Neural progenitor cell (in vitro differentiated cells): ENCODE measurements at regions not wholly inside any gene's neighbourhood (a gene's known extent, or its start where the extent isn't known, plus 50 kb on each side); places are given as distances from the start of the nearest gene placed in this dataset.

Experiments
- DNase-seq: peaks from one replicate; pipeline ENCODE4 v3.0.0-alpha.2; 2016; ENCODE audit warnings: low spot score
- H2AFZ ChIP-seq: fragments of 200-600 bp; sonication (generic); replicated peaks from 2 replicates; pipeline ENCODE4 v1.6.1; 2016; ENCODE audit warnings: antibody characterized with exemption
- H3F3A ChIP-seq: fragments of 200-600 bp; sonication (generic); 2 replicates; pipeline ENCODE4 v1.6.1; 2016; ENCODE audit warnings: antibody characterized with exemption, low read depth
- H3K27ac ChIP-seq: fragments of 200-600 bp; sonication (generic); 2 replicates; pipeline ENCODE4 v1.5.1; 2016; ENCODE audit warnings: mild to moderate bottlenecking
- H3K27me3 ChIP-seq: fragments of 200-600 bp; sonication (generic); 2 replicates; pipeline ENCODE4 v1.6.1; 2016; ENCODE audit warnings: mild to moderate bottlenecking, moderate library complexity
- H3K36me3 ChIP-seq: fragments of 200-600 bp; sonication (generic); 2 replicates; pipeline ENCODE4 v1.5.1; 2016
- H3K4me1 ChIP-seq: fragments of 200-600 bp; sonication (generic); 2 replicates; pipeline ENCODE4 v1.6.1; 2016; ENCODE audit warnings: mixed run types
- H3K4me2 ChIP-seq: fragments of 200-600 bp; sonication (generic); 2 replicates; pipeline ENCODE4 v1.6.1; 2016
- H3K4me3 ChIP-seq: fragments of 200-600 bp; sonication (generic); 2 replicates; pipeline ENCODE4 v1.5.1; 2016
- H3K79me2 ChIP-seq: fragments of 200-600 bp; sonication (generic); 2 replicates; pipeline ENCODE4 v1.6.1; 2016; ENCODE audit warnings: low read depth
- H3K9ac ChIP-seq: fragments of 200-600 bp; sonication (generic); 2 replicates; pipeline ENCODE4 v1.6.1; 2016
- H3K9me3 ChIP-seq: fragments of 200-600 bp; sonication (generic); 2 replicates; pipeline ENCODE4 v1.5.1; 2016; ENCODE audit warnings: low read depth
- H4K20me1 ChIP-seq: fragments of 200-600 bp; sonication (generic); 2 replicates; pipeline ENCODE4 v1.6.1; 2016; ENCODE audit warnings: low read depth
- H3K27ac Mint-ChIP-seq: 3 replicates; pipeline ENCODE4 v1.8.0; 2021; ENCODE audit warnings: mixed read lengths
- H3K27me3 Mint-ChIP-seq: 2 replicates; pipeline ENCODE4 v1.8.0; 2022; ENCODE audit warnings: low read depth, mild to moderate bottlenecking, inconsistent platforms, moderate library complexity, mixed read lengths; ENCODE audit not compliant: insufficient read depth
- H3K36me3 Mint-ChIP-seq: 3 replicates; pipeline ENCODE4 v1.8.0; 2021; ENCODE audit warnings: mixed read lengths
- H3K4me1 Mint-ChIP-seq: 3 replicates; pipeline ENCODE4 v1.8.0; 2021; ENCODE audit warnings: mixed read lengths
- H3K4me3 Mint-ChIP-seq: 3 replicates; pipeline ENCODE4 v1.8.0; 2021; ENCODE audit warnings: mild to moderate bottlenecking, moderate library complexity, mixed read lengths
- H3K9me3 Mint-ChIP-seq: 3 replicates; pipeline ENCODE4 v1.8.0; 2020; ENCODE audit warnings: mixed read lengths
- CTCF ChIP-seq: fragments of 200-600 bp; sonication (generic); IDR thresholded peaks from 2 replicates; pipeline ENCODE4 v1.5.1; 2017; ENCODE audit warnings: antibody characterized with exemption, mild to moderate bottlenecking
- EZH2 ChIP-seq: fragments of 200-600 bp; sonication (generic); IDR thresholded peaks from 2 replicates; pipeline ENCODE4 v1.6.1; 2017; ENCODE audit warnings: antibody characterized with exemption, mild to moderate bottlenecking, moderate library complexity
- EZH2phosphoT487 ChIP-seq: fragments of 200-600 bp; sonication (generic); IDR thresholded peaks from 2 replicates; pipeline ENCODE4 v1.6.1; 2017; ENCODE audit warnings: antibody characterized with exemption

DNA sequence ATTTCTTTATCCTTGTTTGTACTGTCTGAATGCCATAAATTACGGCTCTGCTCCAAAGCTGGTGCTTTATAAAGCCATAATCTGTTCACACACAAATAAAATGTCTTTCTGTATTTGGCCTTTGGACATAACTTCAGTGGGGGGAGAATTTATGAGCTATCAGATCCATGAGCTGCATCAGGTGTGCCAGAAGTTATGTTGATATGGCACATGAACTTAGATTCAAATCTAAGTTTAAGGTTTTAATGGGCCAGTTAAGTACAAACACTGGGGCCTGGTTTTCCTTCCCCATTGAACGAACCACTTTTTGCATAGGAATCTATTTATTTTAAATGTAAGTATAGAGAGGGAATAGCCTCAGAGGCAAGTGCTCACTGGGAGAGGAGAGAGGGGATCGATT is 239.9 kb downstream of the NFKBIZ start:
- H3F3A ChIP-seq: no peaks in the 10 kb centered on the region
- Mint-ChIP-seq H3K4me3 (no peak overlapping the region), H3K27me3 (no peaks in the 10 kb centered on the region), H3K9me3 (no peaks in the 10 kb centered on the region), H3K27ac (no peak overlapping the region), H3K4me1 (peaks cover 18% of the 10 kb centered on the region), H3K36me3 (no peaks in the 10 kb centered on the region)
- H3K4me1 ChIP-seq: peaks cover 19% of the 10 kb centered on the region
- H3K4me3 ChIP-seq: no peak overlapping the region
- H4K20me1 ChIP-seq: no peaks in the 10 kb centered on the region
- no peak for TF ChIP-seq EZH2
- no peak for TF ChIP-seq EZH2phosphoT487
- TF ChIP-seq CTCF: no peak
- no peaks in the 10 kb centered on the region for H3K79me2 ChIP-seq
- DNase-seq: no peak
- H3K4me2 ChIP-seq: no peak overlapping the region
- no peaks in the 10 kb centered on the region for H3K27me3 ChIP-seq
- no peaks in the 10 kb centered on the region for H3K36me3 ChIP-seq
- no peaks in the 10 kb centered on the region for H3K9me3 ChIP-seq
- H3K27ac ChIP-seq: no peak overlapping the region
- H3K9ac ChIP-seq: no peak overlapping the region
- H2AFZ ChIP-seq: no peak overlapping the region

- Mint-ChIP-seq H3K27ac (no peak overlapping the region), H3K4me1 (peaks cover 18% of the 10 kb centered on the region), H3K9me3 (no peaks in the 10 kb centered on the region), H3K4me3 (no peak overlapping the region), H3K36me3 (no peaks in the 10 kb centered on the region), H3K27me3 (no peaks in the 10 kb centered on the region)
- no peak overlapping the region for H3K9ac ChIP-seq
- no peaks in the 10 kb centered on the region for H3K36me3 ChIP-seq
- H3F3A ChIP-seq: no peaks in the 10 kb centered on the region
- H3K4me2 ChIP-seq: peak overlapping the region; percentile 32
- peak; percentile 18 for DNase-seq
- no peak overlapping the region for H3K4me3 ChIP-seq
- peak overlapping the region; percentile 30 for H2AFZ ChIP-seq
- H4K20me1 ChIP-seq: no peaks in the 10 kb centered on the region
- no peaks in the 10 kb centered on the region for H3K27me3 ChIP-seq
- H3K27ac ChIP-seq: no peak overlapping the region
- peaks cover 19% of the 10 kb centered on the region for H3K4me1 ChIP-seq
- H3K79me2 ChIP-seq: no peaks in the 10 kb centered on the region
- H3K9me3 ChIP-seq: no peaks in the 10 kb centered on the region
- TF ChIP-seq EZH2 (no peak), CTCF (no peak), EZH2phosphoT487 (no peak)
Observed at GRCh38 chr3:102089904-102090720, 240.8 kb downstream of the NFKBIZ start.

GRCh38 chr3:102090721-102091045 is 241.4 kb downstream of the NFKBIZ start:
- Histone ChIP-seq H3K4me3 (no peak overlapping the region), H3F3A (no peaks in the 10 kb centered on the region), H3K27ac (no peak overlapping the region), H3K9ac (no peak overlapping the region), H3K9me3 (no peaks in the 10 kb centered on the region), H3K4me1 (peaks cover 19% of the 10 kb centered on the region), H3K4me2 (peak overlapping the region; percentile 32), H3K79me2 (no peaks in the 10 kb centered on the region), H3K27me3 (no peaks in the 10 kb centered on the region), H2AFZ (no peak overlapping the region), H4K20me1 (no peaks in the 10 kb centered on the region), H3K36me3 (no peaks in the 10 kb centered on the region)
- H3K27me3 Mint-ChIP-seq: no peaks in the 10 kb centered on the region
- peaks cover 18% of the 10 kb centered on the region for H3K4me1 Mint-ChIP-seq
- no peaks in the 10 kb centered on the region for H3K9me3 Mint-ChIP-seq
- H3K36me3 Mint-ChIP-seq: no peaks in the 10 kb centered on the region
- DNase-seq: no peak
- no peak overlapping the region for H3K27ac Mint-ChIP-seq
- TF ChIP-seq CTCF: no peak
- TF ChIP-seq EZH2phosphoT487: no peak
- no peak for TF ChIP-seq EZH2
- no peak overlapping the region for H3K4me3 Mint-ChIP-seq
